Kidney epithelial cell (primary cell): ENCODE measurements at regions not wholly inside any gene's neighbourhood (a gene's known extent, or its start where the extent isn't known, plus 50 kb on each side); places are given as distances from the start of the nearest gene placed in this dataset.

Source experiments
- DNase-seq: peaks from one replicate; pipeline ENCODE4 v3.0.0-alpha.2; 2010; ENCODE audit warnings: low read depth
- H3K27me3 ChIP-seq: 2 replicates; pipeline ENCODE4 v1.6.0; 2011; ENCODE audit warnings: low read length; ENCODE audit not compliant: control insufficient read depth, insufficient read depth
- H3K36me3 ChIP-seq: 2 replicates; pipeline ENCODE4 v1.5.1; 2011; ENCODE audit warnings: low read length; ENCODE audit not compliant: control insufficient read depth, insufficient read depth
- H3K4me3 ChIP-seq: 2 replicates; pipeline ENCODE4 v1.5.1; 2011; ENCODE audit warnings: low read depth, mild to moderate bottlenecking, control low read depth, low read length
- TF ChIP-seq, protein P1 (sequence below): IDR thresholded peaks from 2 replicates; pipeline ENCODE4 v1.5.1; 2011; ENCODE audit warnings: mild to moderate bottlenecking, moderate library complexity, low read length, control low read depth, inconsistent platforms; ENCODE audit not compliant: insufficient read depth, poor library complexity, severe bottlenecking

DNA sequence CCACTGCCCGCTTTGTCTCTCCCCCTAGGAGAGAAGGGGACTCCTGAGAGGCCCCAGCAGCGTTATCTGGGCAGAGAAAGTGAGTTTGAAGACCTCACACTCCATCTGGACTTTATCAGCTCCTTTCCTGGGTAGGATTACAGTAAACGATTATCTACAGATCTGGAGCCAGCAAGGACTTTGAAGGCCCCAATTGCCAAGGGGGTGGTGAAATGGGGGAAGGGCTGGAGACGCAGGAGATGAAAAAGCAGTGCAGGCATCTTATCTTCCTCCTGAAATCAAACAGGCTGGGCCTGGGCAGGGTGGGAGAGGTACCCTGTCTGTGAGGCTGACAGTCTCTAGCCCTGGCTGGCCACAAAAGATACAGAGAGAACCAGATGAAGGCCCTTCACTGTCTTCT, 105.8 kb upstream of the MSX2 start:
- Histone ChIP-seq H3K27me3 (no peaks in the 10 kb centered on the region), H3K36me3 (no peaks in the 10 kb centered on the region), H3K4me3 (no peak overlapping the region)
- TF ChIP-seq, protein P1, sequence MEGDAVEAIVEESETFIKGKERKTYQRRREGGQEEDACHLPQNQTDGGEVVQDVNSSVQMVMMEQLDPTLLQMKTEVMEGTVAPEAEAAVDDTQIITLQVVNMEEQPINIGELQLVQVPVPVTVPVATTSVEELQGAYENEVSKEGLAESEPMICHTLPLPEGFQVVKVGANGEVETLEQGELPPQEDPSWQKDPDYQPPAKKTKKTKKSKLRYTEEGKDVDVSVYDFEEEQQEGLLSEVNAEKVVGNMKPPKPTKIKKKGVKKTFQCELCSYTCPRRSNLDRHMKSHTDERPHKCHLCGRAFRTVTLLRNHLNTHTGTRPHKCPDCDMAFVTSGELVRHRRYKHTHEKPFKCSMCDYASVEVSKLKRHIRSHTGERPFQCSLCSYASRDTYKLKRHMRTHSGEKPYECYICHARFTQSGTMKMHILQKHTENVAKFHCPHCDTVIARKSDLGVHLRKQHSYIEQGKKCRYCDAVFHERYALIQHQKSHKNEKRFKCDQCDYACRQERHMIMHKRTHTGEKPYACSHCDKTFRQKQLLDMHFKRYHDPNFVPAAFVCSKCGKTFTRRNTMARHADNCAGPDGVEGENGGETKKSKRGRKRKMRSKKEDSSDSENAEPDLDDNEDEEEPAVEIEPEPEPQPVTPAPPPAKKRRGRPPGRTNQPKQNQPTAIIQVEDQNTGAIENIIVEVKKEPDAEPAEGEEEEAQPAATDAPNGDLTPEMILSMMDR: no peak
- no peak for DNase-seq

DNA sequence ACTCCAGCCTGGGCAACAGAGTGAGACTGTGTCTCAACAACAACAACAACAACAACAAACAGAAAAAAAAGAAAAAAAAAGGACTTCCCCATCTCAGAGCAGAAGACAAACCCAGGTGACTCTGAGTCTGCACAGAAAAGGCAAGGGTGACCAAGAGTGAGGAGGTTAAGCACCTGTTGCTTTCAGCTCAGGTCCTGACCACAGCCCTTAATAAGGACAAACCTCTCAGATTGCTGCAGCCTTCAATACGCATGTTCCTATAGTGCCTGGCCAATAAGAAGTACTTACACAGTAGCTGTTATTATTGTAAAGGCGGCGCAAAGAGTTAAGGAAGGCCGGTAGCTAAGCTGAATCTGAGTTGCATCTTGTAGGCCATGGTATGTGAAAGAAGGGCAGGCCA, 102.3 kb upstream of the MSX2 start:
- DNase-seq: no peak
- no peak overlapping the region for H3K4me3 ChIP-seq
- TF ChIP-seq, protein P1: no peak
- no peaks in the 10 kb centered on the region for H3K36me3 ChIP-seq
- peaks cover 3% of the 10 kb centered on the region for H3K27me3 ChIP-seq

DNA sequence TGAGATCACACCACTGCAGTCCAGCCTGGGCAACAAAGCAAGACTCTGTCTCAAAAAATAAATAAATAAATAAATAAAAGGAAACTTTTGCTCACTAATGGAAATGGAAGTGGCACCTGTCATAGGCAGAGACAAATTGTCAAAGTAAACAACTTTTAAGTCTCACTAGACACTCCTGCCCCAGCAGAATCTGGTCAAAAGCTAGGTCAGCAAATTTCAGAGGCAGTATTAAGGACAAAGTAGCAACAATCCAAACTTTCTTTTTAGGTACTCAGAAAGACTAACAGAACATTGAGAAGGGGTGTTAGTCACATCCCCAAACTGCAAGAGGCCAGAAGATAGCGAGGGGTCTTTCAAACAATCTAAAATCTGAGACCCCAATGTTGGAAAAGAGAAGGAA, 101.4 kb upstream of the MSX2 start:
- TF ChIP-seq, protein P1: no peak
- no peaks in the 10 kb centered on the region for H3K36me3 ChIP-seq
- peaks cover 3% of the 10 kb centered on the region for H3K27me3 ChIP-seq
- no peak overlapping the region for H3K4me3 ChIP-seq
- no peak for DNase-seq

DNA sequence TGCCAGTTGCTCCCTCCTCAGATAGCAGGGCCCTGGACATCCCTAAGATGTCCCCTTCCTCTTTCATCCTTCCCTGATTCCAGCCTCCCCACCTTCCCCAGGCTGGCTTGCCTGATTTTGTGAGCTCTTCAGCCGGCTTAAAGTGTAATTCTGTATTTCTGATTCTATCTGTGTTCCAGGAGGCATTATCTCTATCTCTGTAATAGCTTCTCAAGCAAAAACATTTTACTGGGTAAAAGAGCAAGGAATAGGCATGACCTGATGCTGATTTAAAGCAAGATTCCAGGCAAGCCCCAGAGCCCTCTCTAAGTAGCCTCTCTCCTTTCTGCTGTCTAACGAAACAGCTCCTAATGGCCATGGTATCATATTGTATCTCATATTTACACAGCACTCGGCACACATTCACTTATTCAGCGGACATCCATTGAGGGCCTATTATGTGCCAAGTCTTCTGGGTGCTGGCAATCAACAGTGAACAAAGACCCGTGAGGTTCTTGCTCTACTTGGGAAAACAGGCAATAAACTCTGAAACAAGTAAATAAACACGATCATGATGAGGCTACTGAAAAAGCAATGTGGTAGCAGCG, 100.9 kb upstream of the MSX2 start:
- Histone ChIP-seq H3K36me3 (no peaks in the 10 kb centered on the region), H3K4me3 (no peak overlapping the region), H3K27me3 (peaks cover 3% of the 10 kb centered on the region)
- TF ChIP-seq, protein P1: no peak
- no peak for DNase-seq

DNA sequence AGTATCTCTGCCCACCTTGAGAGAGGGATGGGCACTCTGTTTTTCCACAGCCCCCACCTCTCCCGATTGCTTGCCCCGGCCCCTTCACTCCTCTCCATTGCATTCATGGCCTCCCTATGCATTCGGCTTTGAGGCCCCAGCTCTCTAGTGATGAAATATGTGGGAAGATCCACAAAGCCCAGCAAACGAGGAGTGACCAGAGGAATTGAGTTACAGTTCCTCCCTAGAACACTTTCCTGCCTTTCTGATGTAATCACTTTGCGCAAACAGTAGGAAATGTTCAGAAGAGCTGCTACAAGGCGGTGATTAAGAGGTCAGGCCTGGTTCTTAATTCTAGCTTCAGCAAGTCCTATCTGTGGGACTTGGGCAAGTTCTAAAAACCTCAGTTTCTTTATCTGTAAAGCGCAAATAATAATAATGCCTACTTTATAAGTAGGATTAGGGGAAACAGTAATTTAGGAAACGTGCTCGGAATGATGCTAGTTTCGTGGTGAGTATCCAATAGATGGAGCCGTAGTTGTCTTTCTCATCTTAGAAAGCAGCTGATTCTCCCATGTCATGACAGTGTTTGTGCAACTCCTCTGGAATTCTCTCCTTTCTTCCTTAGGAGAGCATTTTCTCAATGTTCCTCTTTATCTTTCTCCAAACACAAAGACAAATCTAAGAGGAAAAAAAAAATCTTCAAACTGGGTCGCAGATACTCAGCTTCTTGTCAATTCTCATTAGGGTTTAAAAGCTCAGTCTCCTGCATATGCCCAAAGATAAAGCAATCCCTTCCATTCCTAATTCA, 99.5 kb upstream of the MSX2 start:
- no peak overlapping the region for H3K4me3 ChIP-seq
- H3K36me3 ChIP-seq: no peaks in the 10 kb centered on the region
- peaks cover 3% of the 10 kb centered on the region for H3K27me3 ChIP-seq
- DNase-seq: no peak
- TF ChIP-seq, protein P1: no peak
